ENCODE measurements at regions not wholly inside any gene's neighbourhood (a gene's known extent, or its start where the extent isn't known, plus 50 kb on each side); places are given as distances from the start of the nearest gene placed in this dataset.

- TF ChIP-seq CSRNP3 (CRISPR knock-in tag; IDR thresholded peaks at IDR 0.05): no peak
- no peak for TF ChIP-seq BACH2 (CRISPR knock-in tag; IDR thresholded peaks at IDR 0.05; ENCODE audit: borderline replicate concordance)
- TF ChIP-seq ZNF8 (CRISPR knock-in tag; IDR thresholded peaks at IDR 0.05): no peak
- no peak for TF ChIP-seq CSDC2 (CRISPR knock-in tag; IDR thresholded peaks at IDR 0.05)
- TF ChIP-seq OSR1 (CRISPR knock-in tag; IDR thresholded peaks at IDR 0.05): no peak
- no peak for TF ChIP-seq ZFP3 (CRISPR knock-in tag; IDR thresholded peaks at IDR 0.05)
Measured at GRCh38 chr4:41410049-41410448, 127.9 kb upstream of the LIMCH1 start (continued).

GRCh38 chr4:41413670-41414411 is 124.1 kb upstream of the LIMCH1 start:
- TF ChIP-seq TOX (CRISPR knock-in tag; IDR thresholded peaks at IDR 0.05; ENCODE audit: borderline replicate concordance): no peak
- no peak for TF ChIP-seq POU6F1 (CRISPR knock-in tag; IDR thresholded peaks at IDR 0.05; ENCODE audit: borderline replicate concordance, low read depth)
- TF ChIP-seq PPARA (CRISPR knock-in tag; IDR thresholded peaks at IDR 0.05; ENCODE audit: borderline replicate concordance): no peak
- TF ChIP-seq PATZ1 (CRISPR knock-in tag; IDR thresholded peaks at IDR 0.05; ENCODE audit: borderline replicate concordance): no peak
- TF ChIP-seq ZNF565 (CRISPR knock-in tag; conservative IDR thresholded peaks at IDR 0.05; ENCODE audit: low read depth): no peak
- no peak for TF ChIP-seq TSHZ2 (CRISPR knock-in tag; IDR thresholded peaks at IDR 0.05)
- TF ChIP-seq CSDC2 (CRISPR knock-in tag; IDR thresholded peaks at IDR 0.05): no peak
- ATAC-seq: 0 out of 3 replicates have a peak, but pooled peaks have one; percentile 20

GRCh38 chr4:41414412-41414779 is 123.6 kb upstream of the LIMCH1 start:
- no peak for TF ChIP-seq TOX (CRISPR knock-in tag; IDR thresholded peaks at IDR 0.05; ENCODE audit: borderline replicate concordance)
- no peak for ATAC-seq

- ATAC-seq: no peak
- TF ChIP-seq PATZ1 (CRISPR knock-in tag; IDR thresholded peaks at IDR 0.05; ENCODE audit: borderline replicate concordance): no peak
- no peak for TF ChIP-seq RARB (CRISPR knock-in tag; IDR thresholded peaks at IDR 0.05)
- TF ChIP-seq ZNF565 (CRISPR knock-in tag; conservative IDR thresholded peaks at IDR 0.05; ENCODE audit: low read depth): no peak
- TF ChIP-seq CREB5 (CRISPR knock-in tag; IDR thresholded peaks at IDR 0.05; ENCODE audit: low read depth): no peak
- no peak for TF ChIP-seq CSDC2 (CRISPR knock-in tag; IDR thresholded peaks at IDR 0.05)
- no peak for TF ChIP-seq ZFP30 (CRISPR knock-in tag; IDR thresholded peaks at IDR 0.05)
- no peak for TF ChIP-seq ESRRG (CRISPR knock-in tag; IDR thresholded peaks at IDR 0.05)
- TF ChIP-seq ISL1 (CRISPR knock-in tag; IDR thresholded peaks at IDR 0.05): no peak
- TF ChIP-seq POU6F1 (CRISPR knock-in tag; IDR thresholded peaks at IDR 0.05; ENCODE audit: borderline replicate concordance, low read depth): no peak
- TF ChIP-seq ZFP3 (CRISPR knock-in tag; IDR thresholded peaks at IDR 0.05): no peak
- no peak for TF ChIP-seq TCF4 (CRISPR knock-in tag; IDR thresholded peaks at IDR 0.05; ENCODE audit: borderline replicate concordance)
- no peak for TF ChIP-seq SNAI2 (CRISPR knock-in tag; IDR thresholded peaks at IDR 0.05)
- TF ChIP-seq GLIS3 (CRISPR knock-in tag; IDR thresholded peaks at IDR 0.05): no peak
Measured at GRCh38 chr4:41418444-41418843, 119.5 kb upstream of the LIMCH1 start.
